OCI-LY1 (cell line): ENCODE measurements at regions not wholly inside any gene's neighbourhood (a gene's known extent, or its start where the extent isn't known, plus 50 kb on each side); places are given as distances from the start of the nearest gene placed in this dataset.

Experiments used
- EZH2 ChIP-seq: fragments of 200-600 bp; sonication (generic), shearing (Covaris generic); IDR thresholded peaks from 2 replicates; pipeline ENCODE4 v1.8.0; 2017; ENCODE audit warnings: borderline replicate concordance, mixed run types, mild to moderate bottlenecking, antibody characterized with exemption, low read length, moderate library complexity, mixed read lengths
- TF ChIP-seq, protein P1 (sequence below): fragments of 200-600 bp; sonication (generic), shearing (Covaris generic); IDR thresholded peaks from 2 replicates; pipeline ENCODE4 v1.5.1; 2017; ENCODE audit warnings: mild to moderate bottlenecking, antibody characterized with exemption, low read length, moderate library complexity, mixed read lengths

DNA sequence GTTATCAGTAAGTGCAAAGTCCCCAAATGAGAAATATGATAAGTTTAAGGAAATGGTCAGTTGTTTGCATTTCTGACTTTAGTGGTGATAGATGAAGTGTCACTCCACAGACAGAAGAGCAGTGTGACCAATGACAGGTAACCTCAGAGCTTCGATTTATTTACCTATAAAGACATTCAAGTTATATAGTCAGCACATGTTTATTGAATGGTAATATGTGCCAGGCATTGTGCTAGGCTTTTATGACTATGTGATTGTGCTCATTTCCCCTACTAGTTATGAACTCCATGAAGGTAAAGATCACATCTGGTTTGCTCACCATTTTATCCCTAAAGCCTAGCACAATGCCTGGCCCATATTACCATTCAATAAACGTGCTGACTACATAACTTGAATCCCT, 222.4 kb downstream of the HHIPL2 start:
- TF ChIP-seq, protein P1, sequence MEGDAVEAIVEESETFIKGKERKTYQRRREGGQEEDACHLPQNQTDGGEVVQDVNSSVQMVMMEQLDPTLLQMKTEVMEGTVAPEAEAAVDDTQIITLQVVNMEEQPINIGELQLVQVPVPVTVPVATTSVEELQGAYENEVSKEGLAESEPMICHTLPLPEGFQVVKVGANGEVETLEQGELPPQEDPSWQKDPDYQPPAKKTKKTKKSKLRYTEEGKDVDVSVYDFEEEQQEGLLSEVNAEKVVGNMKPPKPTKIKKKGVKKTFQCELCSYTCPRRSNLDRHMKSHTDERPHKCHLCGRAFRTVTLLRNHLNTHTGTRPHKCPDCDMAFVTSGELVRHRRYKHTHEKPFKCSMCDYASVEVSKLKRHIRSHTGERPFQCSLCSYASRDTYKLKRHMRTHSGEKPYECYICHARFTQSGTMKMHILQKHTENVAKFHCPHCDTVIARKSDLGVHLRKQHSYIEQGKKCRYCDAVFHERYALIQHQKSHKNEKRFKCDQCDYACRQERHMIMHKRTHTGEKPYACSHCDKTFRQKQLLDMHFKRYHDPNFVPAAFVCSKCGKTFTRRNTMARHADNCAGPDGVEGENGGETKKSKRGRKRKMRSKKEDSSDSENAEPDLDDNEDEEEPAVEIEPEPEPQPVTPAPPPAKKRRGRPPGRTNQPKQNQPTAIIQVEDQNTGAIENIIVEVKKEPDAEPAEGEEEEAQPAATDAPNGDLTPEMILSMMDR = no peak
- no peak for TF ChIP-seq EZH2
